H9 (cell line): ENCODE measurements at regions not wholly inside any gene's neighbourhood (a gene's known extent, or its start where the extent isn't known, plus 50 kb on each side); places are given as distances from the start of the nearest gene placed in this dataset.

Experiments used
- DNase-seq: peaks from one replicate; pipeline ENCODE4 v3.0.0-alpha.2; 2017
- H2AFZ ChIP-seq: one replicate; pipeline ENCODE4 v1.6.1; 2013; ENCODE audit warnings: mild to moderate bottlenecking, low read length, control low read depth, moderate library complexity
- H2AK5ac ChIP-seq: 2 replicates; pipeline ENCODE4 v1.6.1; 2013; ENCODE audit warnings: low read length, control low read depth, mixed read lengths; ENCODE audit not compliant: insufficient read length
- H2BK120ac ChIP-seq: one replicate; pipeline ENCODE4 v1.6.1; 2013; ENCODE audit warnings: low read depth, mild to moderate bottlenecking, low read length, control low read depth, inconsistent platforms; ENCODE audit not compliant: poor library complexity, severe bottlenecking
- H2BK12ac ChIP-seq: 2 replicates; pipeline ENCODE4 v1.6.1; 2013; ENCODE audit warnings: low read length, control low read depth, mixed read lengths, low read depth; ENCODE audit not compliant: insufficient read length
- H2BK15ac ChIP-seq: 2 replicates; pipeline ENCODE4 v1.6.1; 2013; ENCODE audit warnings: low read depth, low read length, control low read depth
- H2BK20ac ChIP-seq: one replicate; pipeline ENCODE4 v1.6.1; 2013; ENCODE audit warnings: low read depth, mild to moderate bottlenecking, low read length, control low read depth, inconsistent platforms; ENCODE audit not compliant: poor library complexity, severe bottlenecking
- H2BK5ac ChIP-seq: 2 replicates; pipeline ENCODE4 v1.6.1; 2013; ENCODE audit warnings: low read length, control low read depth, mixed read lengths; ENCODE audit not compliant: insufficient read length
- H3K14ac ChIP-seq: 2 replicates; pipeline ENCODE4 v1.6.1; 2013; ENCODE audit warnings: low read length, control low read depth; ENCODE audit not compliant: insufficient read depth
- H3K18ac ChIP-seq: 2 replicates; pipeline ENCODE4 v1.6.1; 2013; ENCODE audit warnings: low read depth, mild to moderate bottlenecking, mixed read lengths, low read length, control low read depth; ENCODE audit not compliant: insufficient read length
- H3K23ac ChIP-seq: 2 replicates; pipeline ENCODE4 v1.6.1; 2013; ENCODE audit warnings: low read length, control low read depth, mixed read lengths, low read depth; ENCODE audit not compliant: insufficient read length
- H3K23me2 ChIP-seq: 2 replicates; pipeline ENCODE4 v1.6.1; 2013; ENCODE audit warnings: low read depth, mild to moderate bottlenecking, mixed read lengths, low read length, control low read depth; ENCODE audit not compliant: insufficient read length, poor library complexity, severe bottlenecking
- H3K27ac ChIP-seq: 2 replicates; pipeline ENCODE4 v1.5.1; 2013; ENCODE audit warnings: low read length, control low read depth, mixed read lengths, low read depth; ENCODE audit not compliant: insufficient read length
- H3K27me3 ChIP-seq: 2 replicates; pipeline ENCODE4 v1.6.1; 2013; ENCODE audit warnings: low read length, control low read depth, inconsistent platforms; ENCODE audit not compliant: insufficient read depth
- H3K4ac ChIP-seq: 2 replicates; pipeline ENCODE4 v1.6.1; 2013; ENCODE audit warnings: low read depth, mild to moderate bottlenecking, control low read depth, inconsistent platforms, low read length, moderate library complexity
- H3K4me1 ChIP-seq: 2 replicates; pipeline ENCODE4 v1.6.1; 2013; ENCODE audit warnings: low read length, control low read depth, inconsistent platforms; ENCODE audit not compliant: insufficient read depth
- H3K4me2 ChIP-seq: 2 replicates; pipeline ENCODE4 v1.6.1; 2013; ENCODE audit warnings: low read length, control low read depth, mixed read lengths; ENCODE audit not compliant: insufficient read length, insufficient read depth
- H3K56ac ChIP-seq: 2 replicates; pipeline ENCODE4 v1.6.1; 2013; ENCODE audit warnings: low read depth, mild to moderate bottlenecking, mixed read lengths, low read length, control low read depth; ENCODE audit not compliant: insufficient read length
- H3K79me1 ChIP-seq: 2 replicates; pipeline ENCODE4 v1.6.1; 2013; ENCODE audit warnings: low read depth, mild to moderate bottlenecking, moderate library complexity, low read length, control low read depth, inconsistent platforms; ENCODE audit not compliant: insufficient read depth, poor library complexity, severe bottlenecking
- H3K79me2 ChIP-seq: 2 replicates; pipeline ENCODE4 v1.6.1; 2013; ENCODE audit warnings: low read length, control low read depth, inconsistent platforms; ENCODE audit not compliant: insufficient read depth
- H3K9ac ChIP-seq: 2 replicates; pipeline ENCODE4 v1.6.1; 2013; ENCODE audit warnings: low read length, control low read depth, mixed read lengths; ENCODE audit not compliant: insufficient read length; ENCODE audit errors: extremely low read depth
- H3K9me3 ChIP-seq: one replicate; pipeline ENCODE4 v1.6.1; 2013; ENCODE audit warnings: low read depth, low read length, inconsistent platforms; ENCODE audit not compliant: control insufficient read depth
- H3T11ph ChIP-seq: one replicate; pipeline ENCODE4 v1.6.1; 2013; ENCODE audit warnings: mild to moderate bottlenecking, low read length, control low read depth, inconsistent platforms
- H4K20me1 ChIP-seq: one replicate; pipeline ENCODE4 v1.6.1; 2013; ENCODE audit not compliant: control insufficient read depth, insufficient read length, insufficient read depth
- H4K5ac ChIP-seq: 2 replicates; pipeline ENCODE4 v1.6.1; 2013; ENCODE audit warnings: low read depth, mild to moderate bottlenecking, mixed read lengths, low read length, control low read depth; ENCODE audit not compliant: insufficient read length
- H4K8ac ChIP-seq: replicated peaks from 2 replicates; pipeline ENCODE4 v1.6.1; 2013; ENCODE audit warnings: low read length, control low read depth, mixed read lengths, low read depth; ENCODE audit not compliant: insufficient read length
- H4K91ac ChIP-seq: 2 replicates; pipeline ENCODE4 v1.6.1; 2013; ENCODE audit warnings: low read depth, mild to moderate bottlenecking, moderate library complexity, mixed read lengths, low read length, control low read depth; ENCODE audit not compliant: insufficient read length
- H3K27ac Mint-ChIP-seq, 3 experiments: 2 replicates in 2 of 3; 3 replicates in 1 of 3; pipeline ENCODE4 v1.8.0; 2020 to 2021; ENCODE audit warnings: mixed read lengths in 3 of 3, mild to moderate bottlenecking in 1 of 3, moderate library complexity in 1 of 3
- H3K27me3 Mint-ChIP-seq: 2 replicates; pipeline ENCODE4 v1.8.0; 2021; ENCODE audit warnings: low read depth, mild to moderate bottlenecking, moderate library complexity, mixed read lengths
- H3K36me3 Mint-ChIP-seq, 3 experiments: 2 replicates in 2 of 3; 3 replicates in 1 of 3; pipeline ENCODE4 v1.8.0; 2020 to 2021; ENCODE audit warnings: low read depth in 3 of 3, mixed read lengths in 3 of 3; ENCODE audit not compliant: insufficient read depth in 1 of 3
- H3K4me1 Mint-ChIP-seq, 2 experiments: 2 replicates each; pipeline ENCODE4 v1.8.0; 2020; ENCODE audit warnings: mixed read lengths in 2 of 2
- H3K4me3 Mint-ChIP-seq, 2 experiments: 2 replicates in 1 of 2; 3 replicates in 1 of 2; pipeline ENCODE4 v1.8.0; 2020 to 2021; ENCODE audit warnings: mild to moderate bottlenecking in 2 of 2, mixed read lengths in 2 of 2, moderate library complexity in 1 of 2
- H3K9me3 Mint-ChIP-seq, 2 experiments: 2 replicates in 1 of 2; 3 replicates in 1 of 2; pipeline ENCODE4 v1.8.0; 2020; ENCODE audit warnings: mild to moderate bottlenecking in 2 of 2, mixed read lengths in 2 of 2, moderate library complexity in 1 of 2
- WGBS: extraction: QIAGEN DNeasy Blood & Tissue Kit; methylation state at CpG from one replicate; pipeline ENCODE4 v1.1.7; 2013; ENCODE audit warnings: missing lambda C conversion rate, low lambda C conversion rate, mixed read lengths; ENCODE audit not compliant: insufficient read length; ENCODE audit errors: extremely low coverage; 5-methylcytosine and 5-hydroxymethylcytosine counted together
- TF ChIP-seq, protein P1 (sequence below): fragments of 200-600 bp; sonication (generic); conservative IDR thresholded peaks from 3 replicates; pipeline ENCODE4 v1.8.0; 2021; ENCODE audit warnings: antibody characterized with exemption, mild to moderate bottlenecking

DNA sequence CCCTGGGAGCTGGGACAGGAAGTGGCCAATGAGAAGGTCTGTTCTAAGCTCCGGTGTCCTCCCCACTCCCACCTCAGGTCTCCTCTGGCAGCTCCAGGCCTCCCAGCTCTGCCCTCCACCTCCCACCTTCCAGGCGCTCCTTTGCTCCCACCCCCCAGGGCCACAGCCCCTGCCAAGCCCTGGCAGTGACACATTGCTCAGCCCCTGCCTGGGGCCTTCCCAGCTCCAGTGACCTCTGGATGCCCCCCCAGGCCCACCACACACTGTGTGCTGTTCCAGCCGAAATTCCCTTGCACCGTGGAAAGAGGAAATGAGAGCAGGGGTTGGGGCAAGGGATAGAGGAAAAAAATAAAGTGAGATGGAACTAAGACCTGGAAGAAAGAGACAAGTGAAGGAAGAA lies 289.6 kb downstream of the CYP26B1 start:
- Histone ChIP-seq H2BK5ac (no peak overlapping the region), H3K18ac (no peak overlapping the region), H3K27ac (no peak overlapping the region), H3K9ac (no peak overlapping the region), H3K27me3 (no peaks in the 10 kb centered on the region), H3T11ph (no peak overlapping the region), H3K4me1 (no peaks in the 10 kb centered on the region), H2AK5ac (no peak overlapping the region), H2BK120ac (no peak overlapping the region), H3K23ac (no peak overlapping the region), H3K9me3 (no peaks in the 10 kb centered on the region), H3K14ac (no peak overlapping the region), H2BK12ac (no peak overlapping the region), H4K5ac (no peak overlapping the region), H3K23me2 (no peaks in the 10 kb centered on the region), H4K20me1 (no peaks in the 10 kb centered on the region), H3K4ac (no peak overlapping the region), H2BK15ac (no peak overlapping the region), H3K79me1 (no peaks in the 10 kb centered on the region), H4K8ac (no peak overlapping the region), H3K56ac (no peak overlapping the region), H2BK20ac (no peak overlapping the region), H3K4me2 (no peak overlapping the region), H2AFZ (no peak overlapping the region), H3K79me2 (no peaks in the 10 kb centered on the region), H4K91ac (no peak overlapping the region)
- Mint-ChIP-seq H3K27me3 (peaks cover 6% of the 10 kb centered on the region; the same call in 1 of the 2 replicates), H3K9me3 (peaks cover 3% of the 10 kb centered on the region in 2 experiments; a peak in 2 of 5 replicates), H3K4me1 (no peaks in the 10 kb centered on the region), H3K4me3 (no peak overlapping the region), H3K27ac (no peak overlapping the region), H3K36me3 (no peaks in the 10 kb centered on the region)
- WGBS = no CpG with 5 or more reads among the region's 4 CpGs
- TF ChIP-seq, protein P1, sequence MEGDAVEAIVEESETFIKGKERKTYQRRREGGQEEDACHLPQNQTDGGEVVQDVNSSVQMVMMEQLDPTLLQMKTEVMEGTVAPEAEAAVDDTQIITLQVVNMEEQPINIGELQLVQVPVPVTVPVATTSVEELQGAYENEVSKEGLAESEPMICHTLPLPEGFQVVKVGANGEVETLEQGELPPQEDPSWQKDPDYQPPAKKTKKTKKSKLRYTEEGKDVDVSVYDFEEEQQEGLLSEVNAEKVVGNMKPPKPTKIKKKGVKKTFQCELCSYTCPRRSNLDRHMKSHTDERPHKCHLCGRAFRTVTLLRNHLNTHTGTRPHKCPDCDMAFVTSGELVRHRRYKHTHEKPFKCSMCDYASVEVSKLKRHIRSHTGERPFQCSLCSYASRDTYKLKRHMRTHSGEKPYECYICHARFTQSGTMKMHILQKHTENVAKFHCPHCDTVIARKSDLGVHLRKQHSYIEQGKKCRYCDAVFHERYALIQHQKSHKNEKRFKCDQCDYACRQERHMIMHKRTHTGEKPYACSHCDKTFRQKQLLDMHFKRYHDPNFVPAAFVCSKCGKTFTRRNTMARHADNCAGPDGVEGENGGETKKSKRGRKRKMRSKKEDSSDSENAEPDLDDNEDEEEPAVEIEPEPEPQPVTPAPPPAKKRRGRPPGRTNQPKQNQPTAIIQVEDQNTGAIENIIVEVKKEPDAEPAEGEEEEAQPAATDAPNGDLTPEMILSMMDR = no peak
- peak; percentile 17 for DNase-seq
